GM10248 (cell line): ENCODE measurements at regions not wholly inside any gene's neighbourhood (a gene's known extent, or its start where the extent isn't known, plus 50 kb on each side); places are given as distances from the start of the nearest gene placed in this dataset.

Source experiments
- CTCF ChIA-PET: fragments of 300-600 bp; sonication (Branson Sonifier 250); formaldehyde crosslinking; extraction: SDS; loops from one replicate; lab custom pipeline; 2021; ENCODE audit warnings: antibody characterized with exemption; lab: Yijun Ruan, JAX
- POLR2A ChIA-PET: fragments of 350-650 bp; sonication (Branson Sonifier 250); formaldehyde crosslinking; extraction: SDS; loops from one replicate; lab custom pipeline; 2020; ENCODE audit warnings: antibody characterized with exemption; lab: Yijun Ruan, JAX
- DNase-seq: peaks from one replicate; pipeline ENCODE4 v3.0.0; 2012; ENCODE audit errors: extremely low spot score
- TF ChIP-seq, protein P1 (sequence below): IDR thresholded peaks from 2 replicates; pipeline ENCODE4 v1.5.1; 2012; ENCODE audit warnings: mild to moderate bottlenecking, low read depth; ENCODE audit errors: extremely low read depth, missing control alignments, control extremely low read depth

DNA sequence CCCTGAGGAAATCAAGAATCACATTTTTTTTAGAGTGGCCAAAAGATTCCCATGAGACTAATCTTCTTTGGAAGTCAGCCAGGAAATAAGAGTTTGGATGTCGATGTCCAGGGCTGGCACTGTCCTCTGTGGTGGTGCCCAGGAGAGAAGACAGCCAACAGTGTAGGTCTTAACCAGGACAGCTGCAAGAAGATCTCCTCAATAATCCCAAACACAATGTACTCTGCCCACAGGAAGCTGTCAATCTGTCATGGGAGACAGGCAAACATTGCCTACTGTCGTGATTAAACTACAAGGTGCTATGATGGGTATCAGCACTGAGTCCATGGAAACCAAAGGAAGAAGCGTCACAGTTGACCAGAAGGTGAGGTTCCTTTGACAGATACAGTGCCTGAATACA, 174.1 kb downstream of the PIK3R1 start:
- no peak for DNase-seq
- ChIA-PET POLR2A (no interaction called here), CTCF (interaction anchor here (1.2 to 1.4 kb wide), 2 partner anchors 11 to 16 kb away, joined by 3 to 4 read pairs; no protein-coding TSS in a partner anchor)
- TF ChIP-seq, protein P1, sequence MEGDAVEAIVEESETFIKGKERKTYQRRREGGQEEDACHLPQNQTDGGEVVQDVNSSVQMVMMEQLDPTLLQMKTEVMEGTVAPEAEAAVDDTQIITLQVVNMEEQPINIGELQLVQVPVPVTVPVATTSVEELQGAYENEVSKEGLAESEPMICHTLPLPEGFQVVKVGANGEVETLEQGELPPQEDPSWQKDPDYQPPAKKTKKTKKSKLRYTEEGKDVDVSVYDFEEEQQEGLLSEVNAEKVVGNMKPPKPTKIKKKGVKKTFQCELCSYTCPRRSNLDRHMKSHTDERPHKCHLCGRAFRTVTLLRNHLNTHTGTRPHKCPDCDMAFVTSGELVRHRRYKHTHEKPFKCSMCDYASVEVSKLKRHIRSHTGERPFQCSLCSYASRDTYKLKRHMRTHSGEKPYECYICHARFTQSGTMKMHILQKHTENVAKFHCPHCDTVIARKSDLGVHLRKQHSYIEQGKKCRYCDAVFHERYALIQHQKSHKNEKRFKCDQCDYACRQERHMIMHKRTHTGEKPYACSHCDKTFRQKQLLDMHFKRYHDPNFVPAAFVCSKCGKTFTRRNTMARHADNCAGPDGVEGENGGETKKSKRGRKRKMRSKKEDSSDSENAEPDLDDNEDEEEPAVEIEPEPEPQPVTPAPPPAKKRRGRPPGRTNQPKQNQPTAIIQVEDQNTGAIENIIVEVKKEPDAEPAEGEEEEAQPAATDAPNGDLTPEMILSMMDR: no peak

DNA sequence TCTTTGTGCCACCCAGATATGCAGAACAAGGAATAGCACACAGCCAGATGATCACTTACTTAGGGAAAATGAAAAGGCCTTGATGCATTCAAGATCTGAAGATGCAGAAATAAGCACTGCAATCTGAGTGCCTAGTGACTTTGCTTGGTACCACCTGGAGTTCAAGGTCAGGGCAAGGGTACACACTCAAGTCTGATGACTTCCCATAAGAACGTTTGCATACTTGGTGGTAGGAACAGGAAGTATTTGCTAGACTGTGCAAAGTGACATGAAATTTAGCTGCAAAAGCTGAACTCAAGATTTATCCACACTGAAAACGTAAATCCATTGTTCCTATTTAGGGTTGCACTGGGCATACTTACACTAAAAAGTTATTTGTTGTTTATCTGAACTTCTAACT, 177.1 kb downstream of the PIK3R1 start:
- DNase-seq: no peak
- POLR2A ChIA-PET: interaction anchor here (0.6 kb wide), 1 partner anchor 39 kb away, joined by 5 read pairs; no protein-coding TSS in a partner anchor
- TF ChIP-seq, protein P1: no peak
- CTCF ChIA-PET: interaction anchor here (0.7 to 1.5 kb wide), 6 partner anchors 10 to 106 kb away, joined by 3 to 6 read pairs (median 3); no protein-coding TSS in a partner anchor

DNA sequence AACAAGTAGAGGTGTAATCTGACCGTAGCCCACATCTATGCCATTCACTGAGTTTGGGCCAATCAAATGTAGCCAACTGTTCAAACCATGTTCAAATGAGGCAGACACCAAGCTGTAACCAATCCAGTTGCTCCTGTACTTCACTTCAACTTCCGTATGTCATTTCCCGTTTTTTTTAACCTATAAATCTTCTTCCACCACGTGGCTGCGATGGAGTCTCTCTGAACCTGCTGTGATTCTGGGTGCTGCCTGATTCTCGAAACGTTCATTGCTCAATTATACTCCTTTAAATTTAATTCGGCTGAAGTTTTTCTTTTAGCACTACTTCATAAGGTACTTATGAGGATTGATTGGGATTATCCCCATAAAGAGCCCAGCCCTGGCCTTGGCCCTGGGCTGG, 179.7 kb downstream of the PIK3R1 start:
- TF ChIP-seq, protein P1: no peak
- CTCF ChIA-PET: interaction anchor here (1.2 to 1.7 kb wide), 2 partner anchors 11 to 108 kb away, joined by 4 read pairs; no protein-coding TSS in a partner anchor
- no peak for DNase-seq
- POLR2A ChIA-PET: no interaction called here

DNA sequence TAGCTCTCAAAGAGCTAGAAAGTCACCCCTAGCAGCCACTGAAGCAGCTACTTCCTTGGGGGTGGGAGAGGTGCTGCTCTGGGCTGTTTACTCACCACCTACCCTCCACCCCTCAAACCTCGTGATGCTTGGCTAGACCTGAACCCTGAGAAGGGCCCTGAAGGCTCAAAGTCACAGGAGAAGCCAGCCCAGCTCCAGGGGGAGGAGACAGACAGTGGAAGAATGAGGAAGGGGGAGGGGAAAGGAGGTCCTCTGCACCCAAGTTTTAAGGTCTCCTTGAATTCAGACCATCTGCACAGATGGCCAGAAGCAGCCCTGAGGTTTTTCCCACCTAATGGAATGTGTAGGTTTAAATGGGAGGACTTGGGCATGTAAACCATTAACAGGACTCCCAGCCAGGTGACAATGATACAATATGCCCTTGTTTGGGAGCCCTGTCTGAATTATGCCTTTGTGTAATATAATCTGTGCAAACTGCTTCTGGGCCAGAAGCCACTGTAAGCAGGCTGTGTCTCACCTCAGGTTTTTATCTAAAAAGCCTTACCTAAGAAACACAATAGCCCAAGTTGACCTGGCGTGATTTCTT, 180.5 kb downstream of the PIK3R1 start:
- POLR2A ChIA-PET: no interaction called here
- CTCF ChIA-PET: interaction anchor here (1.2 kb wide), 1 partner anchor 109 kb away, joined by 4 read pairs; no protein-coding TSS in a partner anchor
- TF ChIP-seq, protein P1: no peak
- no peak for DNase-seq

DNA sequence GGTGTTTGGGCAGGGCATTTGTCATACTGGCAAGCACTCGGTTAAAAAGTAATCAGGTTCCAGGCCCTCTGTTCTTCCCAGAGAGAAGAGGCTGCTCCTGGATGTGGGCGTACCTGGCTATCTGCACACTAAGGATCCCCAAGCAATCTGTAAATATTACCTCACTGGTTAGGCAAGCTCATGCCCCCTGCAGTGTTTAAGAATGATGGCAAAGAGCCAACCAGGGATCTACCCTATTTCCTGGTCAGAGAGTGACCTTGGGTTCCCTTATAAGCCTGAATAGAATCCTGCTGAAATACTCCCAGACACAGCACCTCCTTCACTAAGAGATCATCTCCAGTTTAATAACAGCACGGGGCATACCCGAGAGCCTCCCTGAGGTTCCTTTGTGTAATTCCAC, 181.2 kb downstream of the PIK3R1 start:
- POLR2A ChIA-PET: no interaction called here
- TF ChIP-seq, protein P1: no peak
- CTCF ChIA-PET: no interaction called here
- no peak for DNase-seq

DNA sequence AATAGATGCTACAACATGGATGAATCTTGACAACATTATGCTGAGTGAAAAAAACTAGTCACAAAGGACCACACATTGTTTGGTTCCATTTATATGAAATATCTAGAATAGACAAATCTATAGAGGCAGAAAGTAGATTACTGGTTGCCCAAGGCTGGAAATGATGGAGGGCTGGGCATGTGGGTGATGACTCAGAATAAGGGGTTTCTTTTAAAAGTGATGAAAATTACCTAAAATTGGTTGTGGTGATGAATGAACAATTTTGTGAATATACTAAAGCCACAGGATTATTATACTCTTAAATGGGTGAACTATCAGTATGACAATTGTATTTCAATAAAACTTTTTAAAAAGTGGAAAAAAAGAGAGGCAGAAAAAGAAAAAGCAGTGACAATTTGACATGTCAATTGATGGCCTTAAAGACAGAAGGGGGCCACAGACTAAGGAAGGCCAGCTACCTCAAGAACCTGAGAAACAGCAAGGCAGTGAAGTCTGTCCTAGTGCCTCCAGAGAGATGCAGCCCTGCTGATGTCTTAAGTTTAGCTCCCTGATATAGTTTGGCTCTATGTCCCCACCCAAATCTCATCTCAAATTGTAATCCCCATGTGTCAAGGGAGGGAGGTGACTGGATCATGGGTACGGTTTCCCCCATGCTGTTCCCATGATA, 182.7 kb downstream of the PIK3R1 start:
- DNase-seq: no peak
- ChIA-PET CTCF (no interaction called here), POLR2A (no interaction called here)
- TF ChIP-seq, protein P1: no peak
